MM.1S (cell line): ENCODE measurements at regions not wholly inside any gene's neighbourhood (a gene's known extent, or its start where the extent isn't known, plus 50 kb on each side); places are given as distances from the start of the nearest gene placed in this dataset.
"Not testable (repeated sequence)": the region's sequence is repeated elsewhere in the genome, so short reads cannot be mapped to it uniquely, and the experiment has no call there.

ENCODE experiments used
- DNase-seq: peaks from one replicate; pipeline ENCODE4 v3.0.0-alpha.2; 2015
- H2AFZ ChIP-seq: fragments of 300-600 bp; sonication (generic); 2 replicates; pipeline ENCODE4 v1.6.0; 2016; ENCODE audit warnings: antibody characterized with exemption, low read length
- H3F3A ChIP-seq: fragments of 300-600 bp; sonication (generic); 2 replicates; pipeline ENCODE4 v1.6.1; 2016; ENCODE audit warnings: mild to moderate bottlenecking, antibody characterized with exemption, low read length, moderate library complexity, mixed read lengths; ENCODE audit not compliant: insufficient read depth
- H3K27ac ChIP-seq: fragments of 300-600 bp; sonication (generic); 2 replicates; pipeline ENCODE4 v1.5.1; 2016; ENCODE audit warnings: mild to moderate bottlenecking, low read length
- H3K27me3 ChIP-seq: fragments of 300-600 bp; sonication (generic); replicated peaks from 2 replicates; pipeline ENCODE4 v1.6.0; 2016; ENCODE audit warnings: low read length; ENCODE audit not compliant: insufficient read depth
- H3K36me3 ChIP-seq: fragments of 300-600 bp; sonication (generic); replicated peaks from 2 replicates; pipeline ENCODE4 v1.6.1; 2016; ENCODE audit warnings: mild to moderate bottlenecking, low read length, mixed read lengths; ENCODE audit not compliant: insufficient read depth
- H3K4me1 ChIP-seq: fragments of 300-600 bp; sonication (generic); 2 replicates; pipeline ENCODE4 v1.6.1; 2016; ENCODE audit warnings: low read length, mixed read lengths
- H3K4me2 ChIP-seq: fragments of 300-600 bp; sonication (generic); 2 replicates; pipeline ENCODE4 v1.6.0; 2016; ENCODE audit warnings: low read depth, low read length
- H3K4me3 ChIP-seq: fragments of 300-600 bp; sonication (generic); 2 replicates; pipeline ENCODE4 v1.5.1; 2016; ENCODE audit warnings: low read length, mixed read lengths
- H3K79me2 ChIP-seq: fragments of 300-600 bp; sonication (generic); 2 replicates; pipeline ENCODE4 v1.6.1; 2016; ENCODE audit warnings: mixed run types, low read length, mixed read lengths
- H3K9ac ChIP-seq: fragments of 300-600 bp; sonication (generic); 2 replicates; pipeline ENCODE4 v1.6.1; 2016; ENCODE audit warnings: low read length, mixed read lengths
- H3K9me2 ChIP-seq: fragments of 300-600 bp; sonication (generic); replicated peaks from 2 replicates; pipeline ENCODE4 v1.6.1; 2016; ENCODE audit warnings: mild to moderate bottlenecking, low read length, mixed read lengths; ENCODE audit not compliant: insufficient read depth
- H3K9me3 ChIP-seq: fragments of 300-600 bp; sonication (generic); replicated peaks from 2 replicates; pipeline ENCODE4 v1.6.1; 2016; ENCODE audit warnings: mild to moderate bottlenecking, low read length, mixed read lengths; ENCODE audit not compliant: insufficient read depth
- H4K20me1 ChIP-seq: fragments of 300-600 bp; sonication (generic); 2 replicates; pipeline ENCODE4 v1.6.1; 2016; ENCODE audit warnings: mild to moderate bottlenecking, low read length, moderate library complexity, mixed read lengths; ENCODE audit not compliant: insufficient read depth
- CTCF ChIP-seq: fragments of 300-600 bp; sonication (generic); IDR thresholded peaks from 2 replicates; pipeline ENCODE4 v1.5.1; 2016; ENCODE audit warnings: antibody characterized with exemption, low read length, mixed read lengths
- EZH2 ChIP-seq: fragments of 300-600 bp; sonication (generic); optimal IDR thresholded peaks from 2 replicates; pipeline ENCODE3; 2017; ENCODE audit warnings: low read depth, mild to moderate bottlenecking, antibody characterized with exemption, low read length, mixed read lengths
- EZH2phosphoT487 ChIP-seq: fragments of 300-600 bp; sonication (generic); IDR thresholded peaks from 2 replicates; pipeline ENCODE4 v1.6.1; 2018; ENCODE audit warnings: antibody characterized with exemption, low read length

- no peak overlapping the region for H3K4me3 ChIP-seq
- no peaks in the 10 kb centered on the region for H3F3A ChIP-seq
- no peaks in the 10 kb centered on the region for H3K9me3 ChIP-seq
- no peak overlapping the region for H3K9ac ChIP-seq
- no peak overlapping the region for H2AFZ ChIP-seq
- no peaks in the 10 kb centered on the region for H3K36me3 ChIP-seq
- no peak overlapping the region for H3K4me2 ChIP-seq
- DNase-seq = no peak
- H3K9me2 ChIP-seq = no peaks in the 10 kb centered on the region
- H3K27ac ChIP-seq = no peak overlapping the region
- H4K20me1 ChIP-seq = no peaks in the 10 kb centered on the region
- TF ChIP-seq EZH2 (no peak), EZH2phosphoT487 (no peak), CTCF (no peak)
- H3K79me2 ChIP-seq = no peaks in the 10 kb centered on the region
- peaks cover 70% of the 10 kb centered on the region for H3K27me3 ChIP-seq
- no peaks in the 10 kb centered on the region for H3K4me1 ChIP-seq
These were observed 90.2 kb downstream of the MRM1 start for GRCh38 chr17:36691606-36692005.

- no peak overlapping the region for H3K4me3 ChIP-seq
- no peaks in the 10 kb centered on the region for H4K20me1 ChIP-seq
- no peak for DNase-seq
- H3K9me2 ChIP-seq = no peaks in the 10 kb centered on the region
- no peak overlapping the region for H3K9ac ChIP-seq
- H3K4me2 ChIP-seq = no peak overlapping the region
- no peaks in the 10 kb centered on the region for H3K36me3 ChIP-seq
- no peaks in the 10 kb centered on the region for H3K4me1 ChIP-seq
- TF ChIP-seq EZH2 = no peak
- no peak for TF ChIP-seq CTCF
- no peak for TF ChIP-seq EZH2phosphoT487
- H2AFZ ChIP-seq = no peak overlapping the region
- no peaks in the 10 kb centered on the region for H3K79me2 ChIP-seq
- no peaks in the 10 kb centered on the region for H3F3A ChIP-seq
- no peaks in the 10 kb centered on the region for H3K9me3 ChIP-seq
- H3K27me3 ChIP-seq = peaks cover 50% of the 10 kb centered on the region
- H3K27ac ChIP-seq = no peak overlapping the region
These were observed 93.7 kb downstream of the MRM1 start for GRCh38 chr17:36695082-36695481.

GRCh38 chr17:36695710-36696109 lies 94.3 kb downstream of the MRM1 start:
- not testable (repeated sequence) for H3K4me3 ChIP-seq

GRCh38 chr17:36696805-36697204 lies 95.4 kb downstream of the MRM1 start:
- Histone ChIP-seq H3K4me3 (no peak overlapping the region), H3K79me2 (no peaks in the 10 kb centered on the region), H3K27me3 (peaks cover 34% of the 10 kb centered on the region), H3K4me1 (no peaks in the 10 kb centered on the region), H3K4me2 (no peak overlapping the region), H3F3A (no peaks in the 10 kb centered on the region), H3K9me3 (no peaks in the 10 kb centered on the region), H3K9me2 (no peaks in the 10 kb centered on the region), H2AFZ (no peak overlapping the region), H3K27ac (no peak overlapping the region), H3K9ac (no peak overlapping the region), H4K20me1 (no peaks in the 10 kb centered on the region), H3K36me3 (no peaks in the 10 kb centered on the region)
- TF ChIP-seq EZH2 (no peak), EZH2phosphoT487 (no peak)
- no peak for DNase-seq

More at GRCh38 chr17:36695710-36696109, 94.3 kb downstream of the MRM1 start:
- not testable (repeated sequence) for H4K20me1 ChIP-seq, H3K36me3 ChIP-seq, DNase-seq, H3K9ac ChIP-seq, H3K79me2 ChIP-seq, H3F3A ChIP-seq, H3K9me3 ChIP-seq, H3K27ac ChIP-seq, H3K4me2 ChIP-seq, H3K4me1 ChIP-seq, H2AFZ ChIP-seq, H3K9me2 ChIP-seq
- H3K27me3 ChIP-seq = peaks cover 43% of the 10 kb centered on the region
